ENCODE measurements at regions not wholly inside any gene's neighbourhood (a gene's known extent, or its start where the extent isn't known, plus 50 kb on each side); places are given as distances from the start of the nearest gene placed in this dataset.

GRCh38 chr5:167168971-167169370 is 1122.5 kb upstream of the WWC1 start:
- Histone ChIP-seq H3K4me1 (ENCODE audit: control insufficient read depth, extremely low read depth, insufficient read depth, low read length) (peaks cover 10% of the 10 kb centered on the region), H3K4me2 (ENCODE audit: control insufficient read depth, extremely low read depth, insufficient read depth, low read depth, low read length) (no peak overlapping the region), H4K20me1 (ENCODE audit: control insufficient read depth, extremely low read depth, insufficient read depth, low read length) (no peaks in the 10 kb centered on the region), H3K36me3 (ENCODE audit: control insufficient read depth in 2 of 2, extremely low read depth in 1 of 2, insufficient read depth in 2 of 2, low read length in 2 of 2) (no peaks in the 10 kb centered on the region), H3K27me3 (ENCODE audit: control insufficient read depth, extremely low read depth, insufficient read depth, low read length) (no peaks in the 10 kb centered on the region), H3K4me3 (ENCODE audit: control insufficient read depth in 2 of 3, extremely low read depth in 1 of 3, insufficient read depth in 2 of 3, low read depth in 1 of 3, low read length in 3 of 3) (no peak overlapping the region), H3K9me3 (ENCODE audit: control insufficient read depth, low read depth, low read length) (no peaks in the 10 kb centered on the region), H3K27ac (ENCODE audit: control insufficient read depth, insufficient read depth, low read length) (no peak overlapping the region), H3K9ac (ENCODE audit: control insufficient read depth, extremely low read depth, insufficient read depth, low read length) (no peak overlapping the region), H2AFZ (ENCODE audit: control insufficient read depth, low read length) (no peak overlapping the region), H3K79me2 (ENCODE audit: control insufficient read depth, insufficient read depth, low read length) (no peaks in the 10 kb centered on the region), H3K9me1 (ENCODE audit: control insufficient read depth, extremely low read depth, insufficient read depth, low read length) (no peaks in the 10 kb centered on the region)
- DNase-seq (ENCODE audit: low read depth, low spot score), result no peak
- FAIRE-seq, result no peak
- TF ChIP-seq, protein P1, sequence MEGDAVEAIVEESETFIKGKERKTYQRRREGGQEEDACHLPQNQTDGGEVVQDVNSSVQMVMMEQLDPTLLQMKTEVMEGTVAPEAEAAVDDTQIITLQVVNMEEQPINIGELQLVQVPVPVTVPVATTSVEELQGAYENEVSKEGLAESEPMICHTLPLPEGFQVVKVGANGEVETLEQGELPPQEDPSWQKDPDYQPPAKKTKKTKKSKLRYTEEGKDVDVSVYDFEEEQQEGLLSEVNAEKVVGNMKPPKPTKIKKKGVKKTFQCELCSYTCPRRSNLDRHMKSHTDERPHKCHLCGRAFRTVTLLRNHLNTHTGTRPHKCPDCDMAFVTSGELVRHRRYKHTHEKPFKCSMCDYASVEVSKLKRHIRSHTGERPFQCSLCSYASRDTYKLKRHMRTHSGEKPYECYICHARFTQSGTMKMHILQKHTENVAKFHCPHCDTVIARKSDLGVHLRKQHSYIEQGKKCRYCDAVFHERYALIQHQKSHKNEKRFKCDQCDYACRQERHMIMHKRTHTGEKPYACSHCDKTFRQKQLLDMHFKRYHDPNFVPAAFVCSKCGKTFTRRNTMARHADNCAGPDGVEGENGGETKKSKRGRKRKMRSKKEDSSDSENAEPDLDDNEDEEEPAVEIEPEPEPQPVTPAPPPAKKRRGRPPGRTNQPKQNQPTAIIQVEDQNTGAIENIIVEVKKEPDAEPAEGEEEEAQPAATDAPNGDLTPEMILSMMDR (optimal IDR thresholded peaks at IDR 0.05 in 1 of 3, IDR thresholded peaks at IDR 0.05 in 1 of 3, conservative IDR thresholded peaks at IDR 0.05 in 1 of 3; ENCODE audit: extremely low read depth in 1 of 3, insufficient read depth in 2 of 3, low read length in 3 of 3), result no peak
- no peak for TF ChIP-seq EZH2 (IDR thresholded peaks at IDR 0.05; ENCODE audit: low read length)
- dilution Hi-C loops (cut with MboI; ENCODE audit: extremely low pct_ligation_motif_present, low sequenced_read_pairs), result no loop called here

DNA sequence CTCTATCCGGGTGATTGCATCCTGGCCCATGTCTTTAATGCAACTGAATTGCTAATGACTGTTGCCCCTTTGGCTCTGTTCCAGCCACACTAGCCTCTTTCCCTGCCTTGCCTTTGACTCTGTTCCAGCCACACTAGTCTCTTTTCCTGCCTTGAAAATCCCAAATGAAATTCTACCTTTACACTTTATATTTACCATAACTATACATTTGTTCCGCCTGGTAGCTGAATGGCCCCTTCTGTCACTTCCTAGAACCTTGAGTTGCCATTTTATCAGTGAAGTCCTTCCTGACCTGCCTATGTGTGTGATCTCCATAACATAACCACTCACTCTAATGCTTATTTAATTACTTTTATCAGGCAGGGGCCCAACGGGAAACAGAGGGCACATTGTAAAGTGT is 1120.4 kb upstream of the WWC1 start:
- Histone ChIP-seq H3K36me3 (ENCODE audit: control insufficient read depth in 2 of 2, extremely low read depth in 1 of 2, insufficient read depth in 2 of 2, low read length in 2 of 2) (no peaks in the 10 kb centered on the region), H3K79me2 (ENCODE audit: control insufficient read depth, insufficient read depth, low read length) (no peaks in the 10 kb centered on the region), H3K4me3 (ENCODE audit: control insufficient read depth in 2 of 3, extremely low read depth in 1 of 3, insufficient read depth in 2 of 3, low read depth in 1 of 3, low read length in 3 of 3) (no peak overlapping the region), H2AFZ (ENCODE audit: control insufficient read depth, low read length) (no peak overlapping the region), H4K20me1 (ENCODE audit: control insufficient read depth, extremely low read depth, insufficient read depth, low read length) (no peaks in the 10 kb centered on the region), H3K27me3 (ENCODE audit: control insufficient read depth, extremely low read depth, insufficient read depth, low read length) (no peaks in the 10 kb centered on the region), H3K4me2 (ENCODE audit: control insufficient read depth, extremely low read depth, insufficient read depth, low read depth, low read length) (no peak overlapping the region), H3K4me1 (ENCODE audit: control insufficient read depth, extremely low read depth, insufficient read depth, low read length) (peaks cover 10% of the 10 kb centered on the region), H3K27ac (ENCODE audit: control insufficient read depth, insufficient read depth, low read length) (no peak overlapping the region), H3K9ac (ENCODE audit: control insufficient read depth, extremely low read depth, insufficient read depth, low read length) (no peak overlapping the region), H3K9me1 (ENCODE audit: control insufficient read depth, extremely low read depth, insufficient read depth, low read length) (no peaks in the 10 kb centered on the region), H3K9me3 (ENCODE audit: control insufficient read depth, low read depth, low read length) (no peaks in the 10 kb centered on the region)
- FAIRE-seq (no peak), DNase-seq (ENCODE audit: low read depth, low spot score) (no peak)
- TF ChIP-seq, protein P1 (optimal IDR thresholded peaks at IDR 0.05 in 1 of 3, IDR thresholded peaks at IDR 0.05 in 1 of 3, conservative IDR thresholded peaks at IDR 0.05 in 1 of 3; ENCODE audit: extremely low read depth in 1 of 3, insufficient read depth in 2 of 3, low read length in 3 of 3), result no peak
- TF ChIP-seq EZH2 (IDR thresholded peaks at IDR 0.05; ENCODE audit: low read length), result no peak
- dilution Hi-C loops (cut with MboI; ENCODE audit: extremely low pct_ligation_motif_present, low sequenced_read_pairs), result no loop called here

All from keratinocyte (primary cell).